ENCODE measurements at regions not wholly inside any gene's neighbourhood (a gene's known extent, or its start where the extent isn't known, plus 50 kb on each side); places are given as distances from the start of the nearest gene placed in this dataset.

DNA sequence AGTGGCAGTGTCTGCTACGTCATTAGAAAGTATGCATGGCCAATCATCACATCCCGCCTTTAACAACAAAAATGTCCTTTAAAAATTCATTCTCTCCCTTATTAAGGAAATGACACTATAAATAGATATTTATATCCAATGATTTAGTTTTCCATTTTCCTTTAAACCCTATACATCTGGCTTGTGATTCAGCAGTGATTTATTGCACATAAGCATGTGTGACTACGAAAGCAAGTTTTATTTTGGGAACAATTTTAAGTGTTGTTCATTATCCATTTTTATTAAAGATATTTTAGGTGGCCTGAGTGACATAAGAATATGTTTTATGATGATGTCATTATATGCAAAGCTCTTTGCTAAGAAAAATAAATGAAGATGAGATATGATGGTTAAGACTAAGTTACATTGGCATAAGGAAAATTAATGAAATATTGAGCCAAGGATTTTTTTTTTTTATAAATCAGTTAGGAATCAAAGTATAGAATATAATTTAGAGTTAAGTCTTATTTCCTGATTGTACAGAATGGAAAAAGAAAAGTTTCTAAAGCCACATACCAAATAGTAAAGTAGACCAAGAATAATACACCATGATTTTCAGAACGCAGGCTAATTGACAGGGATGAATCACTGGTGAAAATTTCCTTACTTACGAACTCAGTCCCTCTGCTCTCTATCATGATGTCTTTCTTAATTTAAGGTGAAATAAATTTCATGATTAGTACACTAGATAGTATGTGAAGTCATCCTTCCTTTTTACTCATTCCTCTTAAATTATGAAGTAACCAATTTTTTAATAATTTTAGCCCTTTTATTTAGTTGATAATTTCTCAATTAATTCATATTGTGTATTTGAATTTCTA lies 822.4 kb downstream of the FAT4 start:
- Histone ChIP-seq H3K27ac (no peak overlapping the region), H3K9me3 (no peaks in the 10 kb centered on the region), H3K36me3 (no peaks in the 10 kb centered on the region), H3K27me3 (no peaks in the 10 kb centered on the region), H3K4me3 (no peak overlapping the region), H3K4me1 (no peaks in the 10 kb centered on the region)
- no peak for TF ChIP-seq POLR2AphosphoS5 (IDR thresholded peaks at IDR 0.05; ENCODE audit: insufficient read depth in 1 of 2, low read depth in 1 of 2)
- TF ChIP-seq, protein P1, sequence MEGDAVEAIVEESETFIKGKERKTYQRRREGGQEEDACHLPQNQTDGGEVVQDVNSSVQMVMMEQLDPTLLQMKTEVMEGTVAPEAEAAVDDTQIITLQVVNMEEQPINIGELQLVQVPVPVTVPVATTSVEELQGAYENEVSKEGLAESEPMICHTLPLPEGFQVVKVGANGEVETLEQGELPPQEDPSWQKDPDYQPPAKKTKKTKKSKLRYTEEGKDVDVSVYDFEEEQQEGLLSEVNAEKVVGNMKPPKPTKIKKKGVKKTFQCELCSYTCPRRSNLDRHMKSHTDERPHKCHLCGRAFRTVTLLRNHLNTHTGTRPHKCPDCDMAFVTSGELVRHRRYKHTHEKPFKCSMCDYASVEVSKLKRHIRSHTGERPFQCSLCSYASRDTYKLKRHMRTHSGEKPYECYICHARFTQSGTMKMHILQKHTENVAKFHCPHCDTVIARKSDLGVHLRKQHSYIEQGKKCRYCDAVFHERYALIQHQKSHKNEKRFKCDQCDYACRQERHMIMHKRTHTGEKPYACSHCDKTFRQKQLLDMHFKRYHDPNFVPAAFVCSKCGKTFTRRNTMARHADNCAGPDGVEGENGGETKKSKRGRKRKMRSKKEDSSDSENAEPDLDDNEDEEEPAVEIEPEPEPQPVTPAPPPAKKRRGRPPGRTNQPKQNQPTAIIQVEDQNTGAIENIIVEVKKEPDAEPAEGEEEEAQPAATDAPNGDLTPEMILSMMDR (IDR thresholded peaks at IDR 0.05) = no peak
- no peak for TF ChIP-seq POLR2A (IDR thresholded peaks at IDR 0.05)
- intact Hi-C loops (cut with DNase I) = no loop called here
- no peak for DNase-seq (ENCODE audit: extremely low spot score in 2 of 2)

DNA sequence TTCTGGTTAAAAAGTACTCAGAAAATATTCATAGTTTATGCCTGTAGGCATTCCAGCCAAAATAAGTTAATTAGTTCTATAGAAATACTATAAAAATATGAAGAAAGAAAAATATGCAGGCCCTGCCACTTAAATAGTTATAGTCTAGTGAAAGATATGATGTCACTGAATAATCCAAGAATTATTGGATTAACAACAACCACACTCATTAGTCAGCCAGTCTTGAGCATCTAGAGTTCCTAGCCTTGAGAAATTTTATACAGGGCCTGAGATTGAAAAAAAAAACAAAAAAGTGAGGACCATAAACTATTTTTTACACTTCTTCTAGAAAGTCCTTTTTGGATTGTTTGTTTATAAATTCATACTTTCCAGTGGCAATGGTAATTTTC lies 823.0 kb downstream of the FAT4 start:
- no peak for DNase-seq (ENCODE audit: extremely low spot score in 2 of 2)
- Histone ChIP-seq H3K4me3 (no peak overlapping the region), H3K4me1 (no peaks in the 10 kb centered on the region), H3K27me3 (no peaks in the 10 kb centered on the region), H3K36me3 (no peaks in the 10 kb centered on the region), H3K27ac (no peak overlapping the region), H3K9me3 (no peaks in the 10 kb centered on the region)
- no peak for TF ChIP-seq POLR2AphosphoS5 (IDR thresholded peaks at IDR 0.05; ENCODE audit: insufficient read depth in 1 of 2, low read depth in 1 of 2)
- TF ChIP-seq POLR2A (IDR thresholded peaks at IDR 0.05) = no peak
- TF ChIP-seq, protein P1 (IDR thresholded peaks at IDR 0.05) = no peak
- intact Hi-C loops (cut with DNase I) = no loop called here

DNA sequence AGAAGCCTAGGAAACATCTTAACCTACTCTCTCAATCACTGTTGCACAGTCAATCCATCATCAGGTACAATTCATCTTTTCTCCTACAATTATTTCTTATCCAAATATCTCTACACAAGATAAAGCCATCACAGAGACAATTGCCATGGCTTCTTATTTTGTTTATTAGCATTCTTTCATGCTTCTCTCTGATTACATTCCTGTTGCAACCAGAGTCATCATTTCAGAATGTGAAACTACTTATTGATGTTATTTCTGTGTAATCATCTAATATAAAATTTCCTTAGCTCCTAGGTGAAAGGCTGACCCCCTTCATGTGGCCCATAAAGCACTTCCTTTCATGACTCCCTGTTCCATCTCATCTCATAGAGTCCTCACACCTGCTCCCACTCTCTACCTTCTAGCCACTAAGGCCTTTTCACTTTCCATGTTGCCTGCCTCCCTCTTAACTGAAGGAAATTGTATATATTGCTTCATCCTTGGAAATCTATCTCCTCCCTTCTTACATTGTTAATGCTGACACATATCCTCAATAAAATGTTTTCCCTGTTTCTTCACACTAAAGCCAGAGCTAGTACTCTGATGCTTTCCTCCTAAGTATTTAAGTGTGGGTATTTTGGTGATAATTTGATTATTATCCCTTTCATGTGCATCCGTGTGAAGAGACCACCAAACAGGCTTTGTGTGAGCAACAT lies 829.9 kb downstream of the FAT4 start:
- H3K4me3 ChIP-seq = no peak overlapping the region
- no peaks in the 10 kb centered on the region for H3K4me1 ChIP-seq
- TF ChIP-seq POLR2A (IDR thresholded peaks at IDR 0.05) = no peak
- TF ChIP-seq POLR2AphosphoS5 (IDR thresholded peaks at IDR 0.05; ENCODE audit: insufficient read depth in 1 of 2, low read depth in 1 of 2) = no peak
- TF ChIP-seq, protein P1 (IDR thresholded peaks at IDR 0.05) = no peak
- intact Hi-C loops (cut with DNase I) = no loop called here
- H3K36me3 ChIP-seq = no peaks in the 10 kb centered on the region
- no peak overlapping the region for H3K27ac ChIP-seq
- no peak for DNase-seq (ENCODE audit: extremely low spot score in 2 of 2)
- no peaks in the 10 kb centered on the region for H3K9me3 ChIP-seq
- no peaks in the 10 kb centered on the region for H3K27me3 ChIP-seq

DNA sequence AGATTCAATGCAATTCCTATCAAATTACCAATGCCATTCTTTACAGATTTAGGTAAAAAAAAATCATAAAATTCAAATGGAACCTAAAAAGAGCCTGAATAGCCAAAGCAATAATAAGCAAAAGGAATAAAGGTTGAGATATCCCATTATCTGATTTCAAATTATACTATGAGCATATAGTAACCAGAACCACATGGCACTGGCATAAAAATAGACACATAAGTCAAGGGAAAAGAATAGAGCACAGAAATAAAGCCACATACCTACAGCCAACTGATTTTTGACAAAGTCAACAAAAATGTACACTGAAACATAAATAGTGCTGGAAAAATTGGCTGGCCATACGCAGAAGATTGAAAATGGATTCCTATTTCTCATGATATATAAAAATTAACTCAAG lies 853.7 kb downstream of the FAT4 start:
- no peak overlapping the region for H3K27ac ChIP-seq
- no peak for DNase-seq (ENCODE audit: extremely low spot score in 2 of 2)
- no peaks in the 10 kb centered on the region for H3K27me3 ChIP-seq
- intact Hi-C loops (cut with DNase I) = no loop called here
- no peak overlapping the region for H3K4me3 ChIP-seq
- no peaks in the 10 kb centered on the region for H3K9me3 ChIP-seq
- no peaks in the 10 kb centered on the region for H3K36me3 ChIP-seq
- TF ChIP-seq POLR2AphosphoS5 (IDR thresholded peaks at IDR 0.05; ENCODE audit: insufficient read depth in 1 of 2, low read depth in 1 of 2) (no peak), POLR2A (IDR thresholded peaks at IDR 0.05) (no peak)
- TF ChIP-seq, protein P1 (IDR thresholded peaks at IDR 0.05) = no peak
- no peaks in the 10 kb centered on the region for H3K4me1 ChIP-seq

DNA sequence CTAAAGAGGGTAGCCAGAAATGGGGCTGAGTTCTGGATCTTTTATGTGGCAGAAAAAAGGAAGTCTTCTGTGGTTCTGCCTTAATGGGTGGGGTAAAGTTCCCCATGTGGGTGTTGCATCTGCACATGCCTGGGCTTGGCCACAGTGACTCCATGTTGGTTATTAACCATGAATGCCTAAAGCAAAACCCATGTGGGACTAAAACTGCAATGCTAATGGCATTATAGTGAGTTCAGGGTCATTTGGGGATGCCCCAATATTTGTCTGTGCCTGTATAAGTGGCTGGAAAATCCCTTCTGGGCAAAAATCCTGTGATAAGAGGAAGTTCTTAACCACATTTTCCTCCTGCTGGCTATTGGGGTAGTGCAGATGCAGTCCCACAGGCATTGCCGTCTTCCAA lies 857.4 kb downstream of the FAT4 start:
- H3K27ac ChIP-seq = no peak overlapping the region
- H3K27me3 ChIP-seq = no peaks in the 10 kb centered on the region
- H3K9me3 ChIP-seq = no peaks in the 10 kb centered on the region
- H3K4me3 ChIP-seq = no peak overlapping the region
- no peak for DNase-seq (ENCODE audit: extremely low spot score in 2 of 2)
- H3K4me1 ChIP-seq = no peaks in the 10 kb centered on the region
- TF ChIP-seq POLR2AphosphoS5 (IDR thresholded peaks at IDR 0.05; ENCODE audit: insufficient read depth in 1 of 2, low read depth in 1 of 2) (no peak), POLR2A (IDR thresholded peaks at IDR 0.05) (no peak)
- TF ChIP-seq, protein P1 (IDR thresholded peaks at IDR 0.05) = no peak
- H3K36me3 ChIP-seq = no peaks in the 10 kb centered on the region
- intact Hi-C loops (cut with DNase I) = no loop called here
